HG03066 (cell line): ENCODE measurements at regions not wholly inside any gene's neighbourhood (a gene's known extent, or its start where the extent isn't known, plus 50 kb on each side); places are given as distances from the start of the nearest gene placed in this dataset.
"Not testable (repeated sequence)": the region's sequence is repeated elsewhere in the genome, so short reads cannot be mapped to it uniquely, and the experiment has no call there.

ENCODE experiments used
- ATAC-seq: cut with Tn5 transposase; IDR thresholded peaks from one replicate; pipeline ENCODE4 v1.9.1; 2021; ENCODE audit warnings: low read depth; ENCODE audit not compliant: unreplicated experiment

DNA sequence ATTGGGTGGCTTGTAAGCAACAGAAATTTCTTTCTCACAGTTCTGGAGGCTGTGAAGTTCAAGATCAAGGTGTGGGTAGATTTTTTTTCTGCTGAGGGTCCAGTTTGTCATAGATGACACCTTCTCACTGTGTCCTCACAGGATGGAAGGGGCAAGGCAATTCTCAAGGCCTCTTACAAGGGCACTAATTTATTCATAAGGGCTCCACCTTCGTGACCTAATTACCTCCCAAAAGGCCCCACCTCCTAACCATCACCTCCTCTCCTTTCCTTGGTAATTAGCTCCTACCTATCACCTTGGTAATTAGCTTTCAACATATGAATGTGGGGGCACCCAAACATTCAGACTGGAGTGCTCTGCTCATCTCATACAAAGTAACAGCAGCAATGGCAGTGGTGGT, 92.3 kb upstream of the CD44 start:
- no peak for ATAC-seq

DNA sequence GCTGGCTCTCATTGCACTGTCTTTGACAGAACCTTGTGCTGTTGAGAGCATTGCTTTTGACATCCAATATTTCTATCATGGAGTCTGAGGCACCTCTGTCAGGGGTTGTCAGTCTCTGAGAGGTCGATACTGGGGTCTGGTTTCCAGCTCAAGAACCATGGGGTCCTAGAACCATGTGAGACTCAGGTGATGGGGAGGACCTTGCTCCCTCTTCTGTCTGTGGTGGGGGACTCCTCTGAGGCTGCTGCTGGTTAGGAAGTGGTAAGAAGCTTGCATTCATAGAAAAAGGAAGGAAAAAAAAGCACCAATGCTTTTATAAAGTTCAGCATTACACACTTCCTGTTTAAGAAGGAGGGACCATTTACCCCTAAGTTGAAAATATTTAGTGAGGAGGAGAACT, 91.8 kb upstream of the CD44 start:
- no peak for ATAC-seq

DNA sequence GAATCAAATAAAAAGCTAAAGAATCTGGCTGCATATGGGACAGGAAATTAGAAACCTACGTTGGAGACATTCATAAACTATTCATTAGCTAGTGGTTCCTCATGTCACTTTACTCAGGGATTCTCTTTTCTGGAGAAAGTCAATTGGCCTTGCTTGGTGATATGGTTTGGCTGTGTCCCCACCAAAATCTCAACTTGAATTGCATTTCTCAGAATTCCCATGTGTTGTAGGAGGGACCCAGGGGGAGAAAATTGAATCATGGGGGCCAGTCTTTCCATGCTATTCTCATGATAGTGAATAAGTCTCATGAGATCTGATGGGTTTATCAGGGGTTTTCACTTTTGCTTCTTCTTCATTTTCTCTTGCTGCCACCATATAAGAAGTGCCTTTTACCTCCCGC, 91.2 kb upstream of the CD44 start:
- no peak for ATAC-seq

DNA sequence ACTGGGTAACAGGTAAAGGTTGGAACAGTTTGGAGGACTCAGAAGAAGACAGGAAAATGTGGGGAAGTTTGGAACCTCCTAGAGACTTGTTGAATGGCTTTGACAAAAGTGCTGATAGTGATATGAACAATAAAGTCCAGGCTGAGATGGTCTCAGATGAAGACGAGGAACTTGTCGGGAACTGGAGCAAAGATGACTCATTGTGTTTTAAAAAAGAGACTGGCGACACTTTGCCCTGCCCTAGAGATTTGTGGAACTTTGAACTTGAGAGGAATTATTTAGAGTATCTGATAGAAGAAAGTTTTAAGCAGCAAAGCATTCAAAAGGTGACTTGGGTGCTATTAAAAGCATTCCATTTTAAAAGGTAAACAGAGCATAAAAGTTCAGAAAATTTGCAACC, 90.6 kb upstream of the CD44 start:
- ATAC-seq = not testable (repeated sequence)

DNA sequence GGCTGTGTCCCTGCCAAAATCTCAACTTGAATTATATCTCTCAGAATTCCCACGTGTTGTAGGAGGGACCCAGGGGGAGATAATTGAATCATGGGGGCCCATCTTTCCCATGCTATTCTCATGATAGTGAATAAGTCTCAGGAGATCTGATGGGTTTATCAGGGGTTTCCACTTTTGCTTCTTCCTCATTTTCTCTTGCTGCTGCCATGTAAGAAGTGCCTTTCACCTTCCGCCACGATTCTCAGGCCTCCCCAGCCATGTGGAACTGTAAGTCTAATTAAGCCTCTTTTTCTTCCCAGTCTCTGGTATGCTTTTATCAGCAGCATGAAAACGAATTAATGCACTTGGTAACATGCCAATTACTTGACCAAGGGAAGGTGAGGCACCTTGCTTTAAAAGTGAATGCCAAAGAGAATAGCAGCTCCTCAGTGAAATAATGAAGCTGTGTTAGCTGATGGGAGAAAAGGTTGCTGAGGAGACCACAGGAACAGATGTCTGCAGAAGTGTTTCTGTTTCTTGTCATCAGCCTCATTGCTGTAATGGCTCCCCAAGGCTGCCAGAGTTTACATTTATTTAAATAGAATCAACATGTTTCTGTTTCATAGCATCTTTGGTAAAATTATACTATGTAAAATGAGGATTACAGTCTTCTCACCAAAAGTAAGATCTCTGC, 89.0 kb upstream of the CD44 start:
- no peak for ATAC-seq

DNA sequence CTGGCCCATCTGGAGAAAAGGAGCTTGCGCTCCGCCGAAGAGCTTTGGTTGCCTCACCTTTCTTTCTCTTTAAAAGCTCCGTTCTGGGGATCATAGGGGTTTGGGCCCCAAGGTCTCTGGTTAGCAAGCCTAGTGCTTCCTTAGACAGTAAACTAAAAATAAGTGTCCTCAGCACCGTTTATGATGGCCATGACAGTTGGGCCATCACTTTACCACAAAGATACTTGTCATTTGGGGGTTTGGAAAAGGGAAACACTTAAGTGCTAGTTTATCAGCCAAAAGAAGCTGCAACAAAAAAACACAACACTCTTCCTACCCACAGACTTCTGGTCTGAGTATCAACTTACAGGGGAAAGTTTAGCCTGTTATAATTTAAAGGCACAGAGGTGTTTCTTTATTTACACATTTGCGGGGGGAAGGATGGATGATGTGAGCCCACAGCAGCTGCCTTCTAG, 88.4 kb upstream of the CD44 start:
- no peak for ATAC-seq

DNA sequence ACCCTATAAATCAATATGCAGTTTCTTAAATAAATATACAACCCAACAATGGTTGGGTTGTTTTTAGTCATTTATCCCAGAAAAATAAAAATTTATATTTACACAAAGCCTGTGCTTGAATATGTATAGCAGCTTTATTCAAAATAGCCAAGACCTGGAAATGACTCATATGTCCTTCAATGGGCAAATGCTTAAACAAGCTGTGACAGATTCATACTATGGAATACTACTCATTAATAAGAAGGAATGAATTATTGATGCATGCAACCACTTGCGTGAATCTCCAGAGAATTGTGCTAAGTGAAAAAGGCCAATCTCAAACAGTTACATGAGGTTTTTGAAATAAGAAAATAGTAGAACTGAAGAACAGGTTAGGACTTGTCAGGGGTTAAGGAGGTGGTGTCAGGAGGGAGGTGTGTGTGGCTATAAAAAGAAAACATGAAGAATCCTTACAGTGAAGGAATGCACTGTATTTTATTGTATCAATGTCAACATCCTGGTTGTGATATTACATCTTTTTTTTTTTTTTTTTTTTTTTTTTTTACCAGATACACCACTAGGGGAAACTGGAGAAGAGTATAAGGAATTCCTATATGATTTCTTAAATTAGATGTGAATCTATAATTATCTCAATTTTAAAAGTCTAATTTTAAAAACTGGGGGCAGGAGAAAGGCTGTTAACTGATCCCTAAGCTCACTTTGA, 82.4 kb upstream of the CD44 start:
- ATAC-seq = no peak

DNA sequence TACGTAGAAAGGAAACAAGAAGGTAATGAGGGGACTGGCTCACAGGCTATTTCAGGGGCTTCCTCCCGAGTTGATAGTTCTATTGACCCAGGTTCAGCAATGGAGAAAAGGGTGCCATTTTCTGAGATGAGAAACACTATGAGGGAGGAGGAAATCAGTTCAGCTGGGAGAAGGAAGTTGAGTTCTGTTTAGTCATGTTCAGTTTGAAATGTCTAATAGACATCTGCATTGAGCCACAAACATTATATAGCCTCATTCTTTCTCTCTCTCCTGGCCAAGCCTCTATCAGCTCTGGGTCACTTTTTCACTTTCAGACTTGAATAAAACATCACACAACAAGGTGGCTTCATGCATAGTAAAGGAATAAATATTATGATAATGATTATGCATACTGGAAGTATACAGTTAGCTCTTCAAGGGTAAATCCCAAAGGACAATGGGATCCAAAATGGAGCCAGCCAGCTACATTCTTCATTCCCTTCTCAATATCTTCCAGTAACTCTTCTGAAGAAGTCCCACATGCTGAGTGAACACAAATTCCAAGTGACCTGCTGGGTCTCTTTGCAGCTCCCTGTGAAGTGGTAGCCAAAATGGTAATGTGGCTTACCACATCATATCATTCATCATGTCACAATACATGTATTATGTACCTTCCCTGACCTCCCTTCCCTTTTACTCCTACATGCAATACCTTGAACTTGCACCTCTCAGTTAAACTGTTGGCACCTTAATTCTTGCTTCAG, 80.9 kb upstream of the CD44 start:
- no peak for ATAC-seq

DNA sequence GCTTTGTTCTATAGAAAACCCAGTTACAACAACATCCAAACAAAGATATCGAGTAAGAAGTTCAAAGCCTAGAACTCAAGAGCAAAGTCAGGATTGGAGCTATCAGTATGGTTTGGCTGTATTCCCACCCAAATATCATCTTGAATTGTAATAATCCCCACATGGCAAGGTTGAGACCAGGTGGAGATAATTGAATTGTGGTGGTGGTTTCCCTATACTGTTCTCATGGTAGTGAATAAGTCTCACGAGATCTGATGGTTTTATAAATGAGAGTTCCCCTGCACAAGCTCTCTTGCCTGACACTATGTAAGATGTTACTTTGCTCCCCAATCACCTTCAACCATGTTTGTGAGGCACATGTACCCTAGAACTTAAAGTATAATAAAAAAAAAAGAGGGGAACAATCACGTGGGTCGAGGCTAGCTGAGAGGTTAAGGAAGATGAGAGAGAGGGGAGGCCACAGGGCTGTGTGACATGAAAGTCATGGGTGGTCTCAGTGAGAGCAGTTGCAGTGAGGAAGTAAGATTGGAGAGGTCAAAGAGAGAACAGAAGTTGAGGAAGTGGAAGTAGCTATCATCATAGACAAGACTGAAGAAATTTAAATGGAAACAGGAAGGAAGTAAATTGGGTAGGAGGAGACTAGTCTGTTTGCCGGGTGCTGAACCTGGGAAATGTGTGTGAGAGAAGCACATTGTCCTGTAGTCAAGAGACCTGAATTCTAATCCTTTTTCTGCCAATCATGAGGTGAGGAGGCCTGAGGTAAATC, 80.1 kb upstream of the CD44 start:
- ATAC-seq = no peak

DNA sequence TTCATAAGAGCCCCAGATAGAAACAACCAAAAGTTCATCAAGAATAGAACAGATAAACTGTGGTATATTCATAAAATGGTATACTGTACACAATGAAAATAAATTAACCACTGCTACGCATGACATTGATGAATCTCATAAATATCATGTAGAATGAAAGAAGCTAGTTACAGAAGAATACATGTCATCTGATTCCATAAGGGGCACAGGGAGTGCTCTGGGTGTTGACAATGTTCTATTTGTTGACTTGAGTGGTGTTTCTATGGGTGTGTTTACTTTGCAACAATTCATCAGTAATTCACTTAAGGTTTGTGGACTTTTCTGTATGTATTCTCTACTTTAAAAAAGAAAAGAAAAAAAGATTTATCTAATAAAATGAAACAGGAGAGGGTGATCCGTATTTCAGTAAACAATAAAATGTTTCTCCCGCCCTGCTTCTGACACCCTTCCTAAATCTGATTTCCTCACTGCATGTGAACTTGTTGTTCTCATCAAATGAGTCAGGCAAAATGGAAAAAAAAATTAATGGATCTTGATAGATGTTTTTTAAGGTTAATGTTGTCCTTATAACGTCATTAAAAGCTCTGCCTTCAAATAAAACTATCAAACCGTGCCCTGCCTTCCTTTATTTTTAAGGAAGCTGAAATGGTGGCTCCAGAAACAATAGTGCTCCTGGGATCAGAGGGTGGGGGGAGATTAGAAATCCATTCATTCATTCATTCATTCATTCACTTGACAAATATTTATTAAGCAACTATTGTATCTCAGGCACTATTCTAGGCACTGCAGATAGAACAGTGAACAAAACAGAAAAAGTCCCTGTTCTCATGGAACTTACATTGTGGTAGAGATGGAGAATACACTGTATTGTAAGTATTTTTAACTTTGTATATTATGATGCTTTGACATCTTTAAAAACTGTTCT, 77.2 kb upstream of the CD44 start:
- ATAC-seq = no peak

DNA sequence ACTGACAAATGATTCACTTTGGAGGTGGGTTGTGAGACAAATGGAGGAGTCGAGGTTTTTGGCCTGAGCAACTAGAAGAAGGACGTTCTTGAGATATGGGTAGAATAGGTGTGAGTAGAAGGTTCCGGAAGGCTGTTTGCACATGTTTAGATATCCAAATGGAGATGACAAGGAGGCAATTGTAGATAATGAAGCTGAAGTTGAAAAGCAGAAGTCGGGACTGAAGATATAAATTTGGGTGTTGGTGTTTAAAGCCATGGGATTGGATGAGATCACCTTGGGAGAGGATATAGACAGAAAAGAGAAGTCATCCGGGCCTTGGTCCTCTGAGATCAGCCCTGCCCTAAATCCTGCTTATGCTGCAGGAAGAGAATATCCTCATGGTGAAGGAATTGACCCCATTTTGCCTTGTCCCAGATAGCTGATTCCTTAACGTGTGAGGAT, 75.5 kb upstream of the CD44 start:
- ATAC-seq = no peak

DNA sequence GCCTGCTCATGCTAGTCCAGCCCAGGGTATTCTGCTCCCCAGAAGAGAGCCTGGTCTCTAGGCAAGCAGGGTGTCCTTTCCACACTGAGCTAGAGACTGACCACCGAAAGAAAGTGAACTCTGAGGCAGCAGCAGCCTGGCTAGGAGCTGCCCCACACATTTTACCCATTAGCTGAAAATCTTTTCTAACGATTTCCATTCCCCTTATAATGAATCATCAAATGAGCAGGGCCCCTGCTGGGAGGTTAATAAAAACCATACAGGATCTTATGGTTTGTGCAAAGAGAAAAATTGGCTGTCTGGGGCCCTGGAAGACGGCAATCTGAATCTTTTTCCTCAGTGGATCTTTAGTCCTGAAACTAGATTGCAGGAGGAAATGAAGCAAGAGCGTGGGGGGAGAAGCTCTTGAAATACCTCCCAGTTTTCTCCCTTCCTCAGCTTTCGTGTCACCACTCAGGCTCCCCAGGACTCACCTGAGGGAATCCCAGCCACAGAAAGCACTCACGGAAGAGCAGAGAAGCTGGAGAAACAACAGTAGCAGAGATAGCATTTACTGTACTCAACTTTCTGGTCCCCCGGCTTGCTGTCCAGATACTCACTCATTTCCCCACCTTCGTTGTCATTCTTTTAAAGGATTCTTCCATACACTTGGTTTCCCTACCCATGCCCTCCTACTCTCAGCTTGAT, 74.7 kb upstream of the CD44 start:
- ATAC-seq = no peak

DNA sequence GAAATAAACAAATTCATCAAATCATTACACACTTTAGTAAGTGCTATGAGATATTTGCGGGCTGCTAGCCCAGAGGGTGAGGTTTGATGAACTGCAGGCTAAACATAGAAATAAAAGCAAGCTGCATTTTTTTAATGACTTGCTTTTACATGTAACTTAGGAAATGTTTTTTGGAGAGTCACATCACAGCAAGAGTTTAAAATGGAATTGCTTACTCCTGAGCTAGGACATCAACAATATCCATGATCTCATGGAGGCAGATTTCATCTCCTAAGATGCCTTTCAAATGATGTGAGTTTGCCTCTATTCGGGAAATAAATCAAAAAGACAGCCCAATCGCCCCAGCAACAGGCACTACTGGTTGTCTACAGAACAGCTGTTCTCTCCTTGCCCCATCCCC, 73.4 kb upstream of the CD44 start:
- no peak for ATAC-seq

DNA sequence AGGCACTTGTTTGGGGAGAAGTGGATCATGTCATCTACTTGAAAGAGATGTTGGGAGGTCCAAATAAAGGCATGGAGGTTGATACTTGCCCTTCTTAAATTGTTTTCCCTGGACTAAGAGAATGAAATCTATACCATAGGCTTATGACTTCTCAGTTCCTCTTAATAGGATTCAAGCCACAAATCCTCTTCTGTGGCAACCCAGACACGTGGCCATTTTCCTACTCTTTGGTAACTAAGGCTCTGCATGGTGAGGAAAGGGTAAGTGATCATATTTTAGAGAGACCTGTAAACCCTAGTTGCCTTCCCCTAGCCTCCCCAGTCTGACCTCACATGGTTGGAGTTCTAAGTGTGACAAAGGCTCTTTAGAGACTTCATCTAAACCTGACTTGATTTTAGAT, 72.9 kb upstream of the CD44 start:
- ATAC-seq = no peak

DNA sequence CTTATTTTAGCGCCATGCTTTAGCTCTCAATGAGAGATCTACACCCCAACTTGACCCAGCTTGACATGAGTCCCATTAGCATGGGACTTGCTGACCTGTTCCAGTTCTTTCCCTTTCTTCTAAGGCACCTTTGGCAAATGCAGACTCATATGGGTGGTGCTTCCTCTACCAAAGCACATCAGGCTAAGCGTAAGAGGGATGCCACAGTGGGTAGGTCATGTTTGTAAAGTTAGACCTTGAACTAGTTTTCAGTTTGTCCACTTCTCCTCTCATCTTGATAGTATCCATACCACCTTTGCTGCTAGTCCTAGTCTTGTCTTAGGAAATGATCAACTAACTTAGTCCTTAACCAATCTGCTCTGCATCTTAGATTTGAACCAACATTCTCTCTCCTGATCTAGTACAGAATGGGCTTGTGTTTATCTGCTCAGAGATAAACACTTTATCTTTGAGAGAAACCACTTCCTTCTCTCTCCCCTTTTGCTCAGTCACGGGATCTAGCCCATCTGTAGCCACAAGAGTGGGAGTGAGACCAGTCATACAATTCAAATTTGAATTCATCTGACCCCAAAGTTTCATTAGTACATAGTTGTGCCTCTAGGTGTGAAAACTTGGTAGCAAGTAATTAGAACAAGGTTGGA, 72.1 kb upstream of the CD44 start:
- ATAC-seq = peak; percentile 93

DNA sequence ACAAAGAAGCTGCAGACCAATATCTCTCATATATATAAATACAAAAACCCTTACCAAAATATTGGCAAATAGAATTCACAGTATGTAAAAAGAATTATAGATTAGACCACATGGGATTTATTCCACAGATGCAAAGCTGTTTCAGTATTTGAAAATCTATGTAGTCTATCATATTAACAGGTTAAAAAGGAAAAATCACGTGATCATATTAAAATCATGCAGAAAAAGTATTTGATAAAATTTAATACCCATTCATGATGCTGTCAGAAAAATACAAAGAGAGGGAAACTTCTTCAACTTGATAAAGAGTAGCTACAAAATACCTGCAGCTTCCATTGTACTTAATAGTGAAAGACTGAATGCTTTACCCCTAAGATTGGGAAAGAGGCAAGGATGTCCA, 67.2 kb upstream of the CD44 start:
- no peak for ATAC-seq

DNA sequence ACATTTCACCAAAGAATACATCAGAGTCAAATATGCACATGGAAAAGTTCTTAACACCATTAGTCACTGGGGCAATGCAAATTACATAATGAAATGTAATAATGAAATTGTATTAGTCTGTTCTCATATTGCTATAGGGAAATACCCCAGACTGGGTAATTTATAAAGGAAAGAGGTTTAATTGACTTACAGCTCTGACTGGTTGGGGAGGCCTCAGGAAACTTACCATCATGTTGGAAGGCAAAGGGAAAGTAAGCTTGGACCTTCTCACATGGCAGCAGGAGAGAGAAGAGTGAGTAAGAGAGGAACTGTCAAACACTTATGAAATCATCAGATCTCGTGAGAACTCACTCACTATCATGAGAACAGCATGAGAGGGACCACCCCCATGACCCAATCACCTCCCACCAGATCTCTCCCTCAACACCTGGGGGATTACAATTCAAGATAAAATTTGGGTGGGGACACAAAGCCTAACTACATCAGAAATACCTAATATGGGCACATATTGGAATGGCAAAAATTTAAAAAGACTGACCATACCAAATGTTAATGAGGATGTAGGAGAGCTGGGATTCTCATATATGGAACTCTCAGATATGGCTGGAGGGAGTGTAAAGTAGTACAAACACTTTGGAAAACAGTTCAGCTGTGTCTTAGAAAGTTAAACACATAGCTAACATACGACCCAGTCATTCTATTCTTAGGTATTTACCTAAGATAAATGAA, 65.1 kb upstream of the CD44 start:
- ATAC-seq = no peak
